NCI-H774 (cell line): ENCODE measurements at regions not wholly inside any gene's neighbourhood (a gene's known extent, or its start where the extent isn't known, plus 50 kb on each side); places are given as distances from the start of the nearest gene placed in this dataset.
"Not testable (repeated sequence)": the region's sequence is repeated elsewhere in the genome, so short reads cannot be mapped to it uniquely, and the experiment has no call there.

Experiments
- DNase-seq: peaks from one replicate; lab custom pipeline; 2025; lab: John Stamatoyannopoulos, UW

GRCh38 chr6:28838634-28839442 is 84.9 kb downstream of the TRIM27 start:
- DNase-seq = peak; percentile 66

GRCh38 chr6:28839443-28840120 is 84.2 kb downstream of the TRIM27 start:
- DNase-seq = no peak

- no peak for DNase-seq
Measured at GRCh38 chr6:28841290-28841689, 82.5 kb downstream of the TRIM27 start.

- DNase-seq = not testable (repeated sequence)
Measured at GRCh38 chr6:28848756-28849155, 75.0 kb downstream of the TRIM27 start.
